Choroid plexus epithelial cell (primary cell): ENCODE measurements at regions not wholly inside any gene's neighbourhood (a gene's known extent, or its start where the extent isn't known, plus 50 kb on each side); places are given as distances from the start of the nearest gene placed in this dataset.
"Not testable (repeated sequence)": the region's sequence is repeated elsewhere in the genome, so short reads cannot be mapped to it uniquely, and the experiment has no call there.

Source experiments
- DNase-seq: peaks from one replicate; pipeline ENCODE4 v3.0.0-alpha.2; 2010; ENCODE audit warnings: low read depth
- H3K4me3 ChIP-seq: 2 replicates; pipeline ENCODE4 v1.5.1; 2011; ENCODE audit warnings: low read depth, mild to moderate bottlenecking, control low read depth, low read length, moderate library complexity
- TF ChIP-seq, protein P1 (sequence below): conservative IDR thresholded peaks from 2 replicates; pipeline ENCODE4 v1.5.1; 2011; ENCODE audit warnings: low read depth, mild to moderate bottlenecking, control low read depth, inconsistent platforms, low read length, moderate library complexity

- H3K4me3 ChIP-seq = no peak overlapping the region
- TF ChIP-seq, protein P1, sequence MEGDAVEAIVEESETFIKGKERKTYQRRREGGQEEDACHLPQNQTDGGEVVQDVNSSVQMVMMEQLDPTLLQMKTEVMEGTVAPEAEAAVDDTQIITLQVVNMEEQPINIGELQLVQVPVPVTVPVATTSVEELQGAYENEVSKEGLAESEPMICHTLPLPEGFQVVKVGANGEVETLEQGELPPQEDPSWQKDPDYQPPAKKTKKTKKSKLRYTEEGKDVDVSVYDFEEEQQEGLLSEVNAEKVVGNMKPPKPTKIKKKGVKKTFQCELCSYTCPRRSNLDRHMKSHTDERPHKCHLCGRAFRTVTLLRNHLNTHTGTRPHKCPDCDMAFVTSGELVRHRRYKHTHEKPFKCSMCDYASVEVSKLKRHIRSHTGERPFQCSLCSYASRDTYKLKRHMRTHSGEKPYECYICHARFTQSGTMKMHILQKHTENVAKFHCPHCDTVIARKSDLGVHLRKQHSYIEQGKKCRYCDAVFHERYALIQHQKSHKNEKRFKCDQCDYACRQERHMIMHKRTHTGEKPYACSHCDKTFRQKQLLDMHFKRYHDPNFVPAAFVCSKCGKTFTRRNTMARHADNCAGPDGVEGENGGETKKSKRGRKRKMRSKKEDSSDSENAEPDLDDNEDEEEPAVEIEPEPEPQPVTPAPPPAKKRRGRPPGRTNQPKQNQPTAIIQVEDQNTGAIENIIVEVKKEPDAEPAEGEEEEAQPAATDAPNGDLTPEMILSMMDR = no peak
- peak; percentile 13 for DNase-seq
Measured at GRCh38 chr2:146701183-146701582, 1143.6 kb upstream of the ACVR2A start.

GRCh38 chr2:146697307-146697706 is 1147.5 kb upstream of the ACVR2A start:
- TF ChIP-seq, protein P1 = no peak
- no peak for DNase-seq
- no peak overlapping the region for H3K4me3 ChIP-seq

GRCh38 chr2:146696787-146697186 is 1148.0 kb upstream of the ACVR2A start:
- not testable (repeated sequence) for DNase-seq, H3K4me3 ChIP-seq

DNA sequence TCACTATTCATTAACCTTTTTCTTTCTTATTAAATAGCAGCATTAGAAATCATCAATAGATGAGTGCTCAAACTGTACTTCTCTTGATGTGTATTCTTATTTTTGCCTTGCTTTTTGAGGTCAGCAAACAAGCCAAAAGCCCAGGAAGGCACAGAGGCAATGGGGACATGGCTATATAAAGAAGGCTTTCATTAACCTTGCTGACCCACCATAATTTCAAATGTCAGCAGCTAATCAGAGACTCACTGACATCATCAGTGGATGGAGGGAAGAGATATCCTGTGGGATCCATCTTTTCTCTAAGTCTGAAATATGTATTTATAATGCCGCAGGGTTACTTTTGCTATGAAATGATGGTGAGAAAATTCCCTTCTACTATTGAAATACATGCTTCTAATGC is 1162.8 kb upstream of the ACVR2A start:
- TF ChIP-seq, protein P1 = no peak
- H3K4me3 ChIP-seq = no peak overlapping the region
- DNase-seq = no peak

DNA sequence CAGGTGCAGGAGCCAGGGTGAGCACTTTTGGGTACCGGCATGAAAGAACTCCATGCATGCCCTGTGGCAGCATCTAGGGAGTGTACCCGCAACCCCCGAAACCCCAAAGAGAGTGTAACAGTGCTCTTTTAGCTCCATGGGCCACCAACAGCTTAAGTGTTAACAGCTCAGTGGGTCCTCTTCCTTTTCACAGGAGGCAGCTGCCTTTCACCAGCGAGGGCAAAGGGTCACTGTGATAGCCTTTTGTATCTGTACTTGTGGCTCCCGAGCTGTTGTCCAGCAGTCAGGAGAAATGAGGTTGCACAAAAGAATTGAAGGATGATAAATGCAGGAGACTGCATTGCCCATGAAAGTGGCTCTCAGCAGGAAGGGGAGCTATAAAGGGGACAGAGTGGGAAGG is 1166.3 kb upstream of the ACVR2A start:
- no peak for DNase-seq
- no peak overlapping the region for H3K4me3 ChIP-seq
- TF ChIP-seq, protein P1 = no peak

DNA sequence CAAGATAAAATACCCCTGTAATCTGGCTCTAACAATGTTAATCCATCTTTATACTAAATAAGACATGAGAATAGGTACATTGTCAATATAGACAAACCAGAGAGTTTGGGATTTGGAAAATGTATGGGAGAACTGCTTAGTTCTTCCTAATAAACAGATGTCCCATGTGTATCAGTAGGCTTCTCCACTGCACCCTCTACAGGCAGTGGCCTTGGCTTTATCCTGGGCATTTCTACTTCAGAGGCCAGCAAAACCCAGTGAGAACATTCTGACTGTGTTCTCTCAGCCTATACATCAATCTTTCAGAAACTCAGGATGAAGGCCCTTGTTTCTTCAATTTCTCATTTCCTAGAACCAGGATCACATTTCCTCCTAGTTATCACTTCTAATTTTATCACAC is 1167.5 kb upstream of the ACVR2A start:
- TF ChIP-seq, protein P1 = peak; percentile 59
- H3K4me3 ChIP-seq = no peak overlapping the region
- peak; percentile 28 for DNase-seq

GRCh38 chr2:146669735-146670134 is 1175.1 kb upstream of the ACVR2A start:
- DNase-seq = no peak
- no peak overlapping the region for H3K4me3 ChIP-seq
- TF ChIP-seq, protein P1 = no peak

DNA sequence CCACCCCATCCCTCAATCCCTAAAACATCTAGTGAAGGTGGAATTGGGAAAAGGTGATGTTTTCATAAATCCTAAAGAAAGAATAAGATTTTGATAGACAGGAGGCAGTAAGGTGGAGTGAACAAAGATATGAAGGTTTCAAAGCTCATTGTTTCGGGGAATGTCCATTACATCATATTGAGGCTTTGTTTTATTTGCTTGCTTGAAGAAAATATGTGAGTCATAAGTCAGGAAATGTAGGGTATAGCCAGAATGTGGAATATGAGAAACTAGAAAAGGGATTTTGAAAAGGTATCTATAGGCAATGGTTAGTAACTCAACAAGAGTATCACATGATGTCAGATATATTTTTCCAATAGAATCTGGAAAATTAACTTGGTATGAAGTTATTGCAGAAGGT is 1178.5 kb upstream of the ACVR2A start:
- peak; percentile 48 for DNase-seq
- TF ChIP-seq, protein P1 = no peak

More for the DNA sequence above, 1178.5 kb upstream of the ACVR2A start:
- no peak overlapping the region for H3K4me3 ChIP-seq
